HG02763 (cell line): ENCODE measurements at regions not wholly inside any gene's neighbourhood (a gene's known extent, or its start where the extent isn't known, plus 50 kb on each side); places are given as distances from the start of the nearest gene placed in this dataset.
"Not testable (repeated sequence)": the region's sequence is repeated elsewhere in the genome, so short reads cannot be mapped to it uniquely, and the experiment has no call there.

Experiments
- ATAC-seq: cut with Tn5 transposase; IDR thresholded peaks from one replicate; pipeline ENCODE4 v1.9.1; 2021; ENCODE audit warnings: mild to moderate bottlenecking, moderate library complexity; ENCODE audit not compliant: unreplicated experiment

GRCh38 chr14:55845963-55846825 lies 266.2 kb downstream of the KTN1 start:
- no peak for ATAC-seq

GRCh38 chr14:55846826-55847446 lies 266.9 kb downstream of the KTN1 start:
- ATAC-seq = no peak

- ATAC-seq = no peak
Observed at GRCh38 chr14:55847766-55848165, 267.8 kb downstream of the KTN1 start.

GRCh38 chr14:55848964-55849363 lies 269.0 kb downstream of the KTN1 start:
- ATAC-seq = no peak

GRCh38 chr14:55849833-55850232 lies 268.4 kb upstream of the PELI2 start:
- no peak for ATAC-seq

- ATAC-seq = no peak
Observed at GRCh38 chr14:55850825-55851241, 267.4 kb upstream of the PELI2 start.

GRCh38 chr14:55851301-55851700 lies 266.9 kb upstream of the PELI2 start:
- ATAC-seq = no peak

- ATAC-seq = no peak
Observed at GRCh38 chr14:55851961-55852360, 266.2 kb upstream of the PELI2 start.

- no peak for ATAC-seq
Observed at GRCh38 chr14:55855751-55856150, 262.5 kb upstream of the PELI2 start.

GRCh38 chr14:55858604-55859003 lies 259.6 kb upstream of the PELI2 start:
- ATAC-seq = no peak

GRCh38 chr14:55861561-55861960 lies 256.6 kb upstream of the PELI2 start:
- ATAC-seq = not testable (repeated sequence)

- no peak for ATAC-seq
Observed at GRCh38 chr14:55864890-55865655, 253.1 kb upstream of the PELI2 start.

GRCh38 chr14:55867311-55867710 lies 250.9 kb upstream of the PELI2 start:
- no peak for ATAC-seq

- no peak for ATAC-seq
Observed at GRCh38 chr14:55867719-55868118, 250.5 kb upstream of the PELI2 start.

GRCh38 chr14:55869397-55870049 lies 248.7 kb upstream of the PELI2 start:
- ATAC-seq = no peak

- no peak for ATAC-seq
Observed at GRCh38 chr14:55873169-55873568, 245.0 kb upstream of the PELI2 start.

GRCh38 chr14:55874785-55875184 lies 243.4 kb upstream of the PELI2 start:
- ATAC-seq = no peak

GRCh38 chr14:55877942-55878341 lies 240.3 kb upstream of the PELI2 start:
- no peak for ATAC-seq

GRCh38 chr14:55881577-55882241 lies 236.5 kb upstream of the PELI2 start:
- ATAC-seq = no peak

- ATAC-seq = no peak
Observed at GRCh38 chr14:55884819-55885218, 233.4 kb upstream of the PELI2 start.

- no peak for ATAC-seq
Observed at GRCh38 chr14:55889124-55889523, 229.1 kb upstream of the PELI2 start.
